ENCODE measurements at regions not wholly inside any gene's neighbourhood (a gene's known extent, or its start where the extent isn't known, plus 50 kb on each side); places are given as distances from the start of the nearest gene placed in this dataset.
"Not testable (repeated sequence)": the region's sequence is repeated elsewhere in the genome, so short reads cannot be mapped to it uniquely, and the experiment has no call there.

- POLR2A ChIA-PET; BruUV-seq (replicated peaks); H3K27ac ChIP-seq (ENCODE audit: low read depth, low read length, poor library complexity, severe bottlenecking); H3K9me3 ChIP-seq (ENCODE audit: low read length); H3K9me2 ChIP-seq (ENCODE audit: insufficient read depth, low read length); CTCF ChIA-PET (ENCODE audit: unreplicated experiment); H3K4me2 ChIP-seq (ENCODE audit: low read length); H3K4me1 ChIP-seq (ENCODE audit: insufficient read depth, low read length, poor library complexity, severe bottlenecking); H4K20me1 ChIP-seq (ENCODE audit: insufficient read depth, low read length); H3K79me2 ChIP-seq (ENCODE audit: insufficient read depth, low read depth, low read length); H2AFZ ChIP-seq (ENCODE audit: low read length); DNase-seq (ENCODE audit: low spot score); H3K4me3 ChIP-seq (ENCODE audit: low read depth, low read length, poor library complexity, severe bottlenecking); H3K36me3 ChIP-seq (ENCODE audit: insufficient read depth, low read length): not testable (repeated sequence)
- intact Hi-C loops (cut with micrococcal nuclease; ENCODE audit: unreplicated experiment), result loop anchor here (5.0 kb wide), 1 partner anchor 52 kb away; no protein-coding TSS in a partner anchor
Measured at GRCh38 chr2:89828961-89829631, 1137.6 kb downstream of the RPIA start.

GRCh38 chr2:89829828-89830227, 1138.4 kb downstream of the RPIA start:
- no peaks in the 10 kb centered on the region for H3K36me3 ChIP-seq (ENCODE audit: insufficient read depth, low read length)
- no peaks in the 10 kb centered on the region for H3K9me2 ChIP-seq (ENCODE audit: insufficient read depth, low read length)
- ChIA-PET CTCF (ENCODE audit: unreplicated experiment) (no interaction called here), POLR2A (no interaction called here)
- H3K4me2 ChIP-seq (ENCODE audit: low read length), result no peak overlapping the region
- H2AFZ ChIP-seq (ENCODE audit: low read length), result no peak overlapping the region
- no peaks in the 10 kb centered on the region for H3K4me1 ChIP-seq (ENCODE audit: insufficient read depth, low read length, poor library complexity, severe bottlenecking)
- no peaks in the 10 kb centered on the region for H4K20me1 ChIP-seq (ENCODE audit: insufficient read depth, low read length)
- no peaks in the 10 kb centered on the region; the same call in 1 of the 2 replicates for H3K9me3 ChIP-seq (ENCODE audit: low read length)
- intact Hi-C loops (cut with micrococcal nuclease; ENCODE audit: unreplicated experiment), result loop anchor here (5.0 kb wide), 1 partner anchor 53 kb away; no protein-coding TSS in a partner anchor
- no peak overlapping the region for H3K4me3 ChIP-seq (ENCODE audit: low read depth, low read length, poor library complexity, severe bottlenecking)
- BruUV-seq (replicated peaks), result no TSS peak
- no peak for DNase-seq (ENCODE audit: low spot score)
- H3K27ac ChIP-seq (ENCODE audit: low read depth, low read length, poor library complexity, severe bottlenecking), result no peak overlapping the region
- TF ChIP-seq EZH2phosphoT487 (IDR thresholded peaks at IDR 0.05; ENCODE audit: borderline replicate concordance, low read depth, low read length), result no peak
- TF ChIP-seq CTCF (conservative IDR thresholded peaks at IDR 0.05; ENCODE audit: low read length), result no peak
- H3K79me2 ChIP-seq (ENCODE audit: insufficient read depth, low read depth, low read length), result no peaks in the 10 kb centered on the region

GRCh38 chr2:89830341-89831218, 1139.1 kb downstream of the RPIA start:
- intact Hi-C loops (cut with micrococcal nuclease; ENCODE audit: unreplicated experiment); BruUV-seq (replicated peaks); H3K9me3 ChIP-seq (ENCODE audit: low read length): not testable (repeated sequence)

More at GRCh38 chr2:89830341-89831218, 1139.1 kb downstream of the RPIA start:
- H3K4me2 ChIP-seq (ENCODE audit: low read length); H3K27ac ChIP-seq (ENCODE audit: low read depth, low read length, poor library complexity, severe bottlenecking); H3K4me1 ChIP-seq (ENCODE audit: insufficient read depth, low read length, poor library complexity, severe bottlenecking); H2AFZ ChIP-seq (ENCODE audit: low read length); H3K79me2 ChIP-seq (ENCODE audit: insufficient read depth, low read depth, low read length); POLR2A ChIA-PET; DNase-seq (ENCODE audit: low spot score); H3K9me2 ChIP-seq (ENCODE audit: insufficient read depth, low read length); H4K20me1 ChIP-seq (ENCODE audit: insufficient read depth, low read length); H3K36me3 ChIP-seq (ENCODE audit: insufficient read depth, low read length); CTCF ChIA-PET (ENCODE audit: unreplicated experiment); H3K4me3 ChIP-seq (ENCODE audit: low read depth, low read length, poor library complexity, severe bottlenecking): not testable (repeated sequence)
